Activated naive CD8-positive, alpha-beta T cell treated with anti-CD3 and anti-CD28 coated beads, Interleukin-2, amount 50 U/mL, for 24 hours (primary cell): ENCODE measurements at regions not wholly inside any gene's neighbourhood (a gene's known extent, or its start where the extent isn't known, plus 50 kb on each side); places are given as distances from the start of the nearest gene placed in this dataset.
"Not testable (repeated sequence)": the region's sequence is repeated elsewhere in the genome, so short reads cannot be mapped to it uniquely, and the experiment has no call there.

Experiments used
- ATAC-seq: fragments of 150-1000 bp; cut with Tn5 transposase; one replicate; pipeline ENCODE4 v1.10.0; 2021
- DNase-seq: peaks from one replicate; pipeline ENCODE4 v3.0.0; 2021
- H3K27ac Mint-ChIP-seq: one replicate; pipeline ENCODE4 v1.8.0; 2021; ENCODE audit warnings: mild to moderate bottlenecking, mixed read lengths
- H3K27me3 Mint-ChIP-seq: one replicate; pipeline ENCODE4 v1.8.0; 2021; ENCODE audit warnings: mixed read lengths
- H3K36me3 Mint-ChIP-seq: one replicate; pipeline ENCODE4 v1.8.0; 2021; ENCODE audit warnings: low read depth, mixed read lengths
- H3K4me1 Mint-ChIP-seq: one replicate; pipeline ENCODE4 v1.8.0; 2021; ENCODE audit warnings: mixed read lengths
- H3K4me3 Mint-ChIP-seq: one replicate; pipeline ENCODE4 v1.8.0; 2021; ENCODE audit warnings: mild to moderate bottlenecking, moderate library complexity, mixed read lengths
- H3K9me3 Mint-ChIP-seq: one replicate; pipeline ENCODE4 v1.8.0; 2021; ENCODE audit warnings: mixed read lengths

GRCh38 chr5:173387293-173387692 lies 59.1 kb upstream of the STC2 start:
- not testable (repeated sequence) for ATAC-seq, H3K36me3 Mint-ChIP-seq, H3K27me3 Mint-ChIP-seq, H3K4me3 Mint-ChIP-seq, H3K4me1 Mint-ChIP-seq, H3K9me3 Mint-ChIP-seq, DNase-seq, H3K27ac Mint-ChIP-seq

- Mint-ChIP-seq H3K36me3 (no peaks in the 10 kb centered on the region), H3K9me3 (no peaks in the 10 kb centered on the region), H3K27me3 (peaks cover 3% of the 10 kb centered on the region), H3K4me1 (no peaks in the 10 kb centered on the region), H3K27ac (no peak overlapping the region), H3K4me3 (no peak overlapping the region)
- ATAC-seq = no peak
- no peak for DNase-seq
These were observed 57.7 kb upstream of the STC2 start for GRCh38 chr5:173385832-173386360.

- Mint-ChIP-seq H3K27ac (no peak overlapping the region), H3K27me3 (no peaks in the 10 kb centered on the region), H3K9me3 (no peaks in the 10 kb centered on the region), H3K4me3 (no peak overlapping the region), H3K36me3 (no peaks in the 10 kb centered on the region), H3K4me1 (no peaks in the 10 kb centered on the region)
- DNase-seq (no peak), ATAC-seq (no peak)
These were observed 55.5 kb upstream of the STC2 start for GRCh38 chr5:173383711-173384110.

GRCh38 chr5:173378727-173379126 lies 50.5 kb upstream of the STC2 start:
- peaks cover 3% of the 10 kb centered on the region for H3K9me3 Mint-ChIP-seq
- no peak for DNase-seq
- ATAC-seq = no peak
- H3K27ac Mint-ChIP-seq = no peak overlapping the region
- H3K4me3 Mint-ChIP-seq = no peak overlapping the region
- no peaks in the 10 kb centered on the region for H3K27me3 Mint-ChIP-seq
- H3K36me3 Mint-ChIP-seq = no peaks in the 10 kb centered on the region
- no peaks in the 10 kb centered on the region for H3K4me1 Mint-ChIP-seq
